HFFc6 (cell line): ENCODE measurements at regions not wholly inside any gene's neighbourhood (a gene's known extent, or its start where the extent isn't known, plus 50 kb on each side); places are given as distances from the start of the nearest gene placed in this dataset.

Experiments
- DNase-seq: peaks from one replicate; pipeline ENCODE4 v3.0.0-alpha.2; 2018
- H3K27ac Mint-ChIP-seq: 2 replicates; pipeline ENCODE4 v1.8.0; 2020; ENCODE audit warnings: mild to moderate bottlenecking, mixed read lengths
- H3K27me3 Mint-ChIP-seq: 2 replicates; pipeline ENCODE4 v1.8.0; 2021; ENCODE audit warnings: mild to moderate bottlenecking, moderate library complexity, mixed read lengths; ENCODE audit not compliant: insufficient read depth
- H3K36me3 Mint-ChIP-seq: 2 replicates; pipeline ENCODE4 v1.8.0; 2021; ENCODE audit warnings: low read depth, mixed read lengths
- H3K4me1 Mint-ChIP-seq: 2 replicates; pipeline ENCODE4 v1.8.0; 2020; ENCODE audit warnings: low read depth, mixed read lengths
- H3K4me3 Mint-ChIP-seq: 2 replicates; pipeline ENCODE4 v1.8.0; 2020; ENCODE audit warnings: mild to moderate bottlenecking, moderate library complexity, mixed read lengths
- H3K9me3 Mint-ChIP-seq: 2 replicates; pipeline ENCODE4 v1.8.0; 2020; ENCODE audit warnings: mild to moderate bottlenecking, mixed read lengths
- TF ChIP-seq, protein P1 (sequence below): fragments of 200-600 bp; sonication (generic); IDR thresholded peaks from 2 replicates; pipeline ENCODE4 v1.5.0; 2021; ENCODE audit warnings: antibody characterized with exemption, mild to moderate bottlenecking

DNA sequence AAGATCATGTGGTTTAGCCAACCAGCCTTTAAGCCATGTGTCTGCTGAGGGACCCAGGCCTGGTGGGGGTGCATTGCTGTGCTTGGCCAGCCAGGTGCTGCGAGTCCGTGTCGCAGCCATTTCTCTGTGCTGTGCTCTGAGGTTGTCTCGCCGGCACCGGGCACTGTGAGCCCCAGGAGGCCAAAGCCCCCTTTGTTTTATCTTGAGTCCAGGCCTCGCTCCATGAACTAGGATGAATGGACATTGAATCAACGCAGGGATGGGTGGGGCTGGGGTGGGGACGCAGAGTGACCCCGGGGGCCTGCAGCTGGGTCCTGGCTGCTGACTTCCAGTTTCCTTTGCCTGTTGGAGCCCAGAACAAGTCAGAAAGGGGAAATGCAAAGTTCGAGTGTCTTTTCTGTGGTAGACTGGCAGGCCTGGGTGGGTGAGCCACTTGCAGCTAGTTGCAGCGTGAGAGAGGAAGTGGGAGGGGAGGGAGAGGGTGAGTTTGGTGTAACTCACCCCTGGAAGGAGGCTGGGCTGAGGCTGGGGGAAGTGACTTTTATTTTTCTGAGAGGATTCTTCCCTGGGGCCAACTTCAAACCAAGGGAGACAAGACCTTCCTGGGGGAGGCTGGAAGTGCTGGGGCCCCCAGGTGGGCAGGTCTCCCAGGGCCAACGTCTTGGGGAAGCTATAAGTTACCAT, 324.7 kb downstream of the SEC14L1 start:
- H3K36me3 Mint-ChIP-seq, result peaks cover 23% of the 10 kb centered on the region
- DNase-seq, result peak; percentile 43
- TF ChIP-seq, protein P1, sequence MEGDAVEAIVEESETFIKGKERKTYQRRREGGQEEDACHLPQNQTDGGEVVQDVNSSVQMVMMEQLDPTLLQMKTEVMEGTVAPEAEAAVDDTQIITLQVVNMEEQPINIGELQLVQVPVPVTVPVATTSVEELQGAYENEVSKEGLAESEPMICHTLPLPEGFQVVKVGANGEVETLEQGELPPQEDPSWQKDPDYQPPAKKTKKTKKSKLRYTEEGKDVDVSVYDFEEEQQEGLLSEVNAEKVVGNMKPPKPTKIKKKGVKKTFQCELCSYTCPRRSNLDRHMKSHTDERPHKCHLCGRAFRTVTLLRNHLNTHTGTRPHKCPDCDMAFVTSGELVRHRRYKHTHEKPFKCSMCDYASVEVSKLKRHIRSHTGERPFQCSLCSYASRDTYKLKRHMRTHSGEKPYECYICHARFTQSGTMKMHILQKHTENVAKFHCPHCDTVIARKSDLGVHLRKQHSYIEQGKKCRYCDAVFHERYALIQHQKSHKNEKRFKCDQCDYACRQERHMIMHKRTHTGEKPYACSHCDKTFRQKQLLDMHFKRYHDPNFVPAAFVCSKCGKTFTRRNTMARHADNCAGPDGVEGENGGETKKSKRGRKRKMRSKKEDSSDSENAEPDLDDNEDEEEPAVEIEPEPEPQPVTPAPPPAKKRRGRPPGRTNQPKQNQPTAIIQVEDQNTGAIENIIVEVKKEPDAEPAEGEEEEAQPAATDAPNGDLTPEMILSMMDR, result no peak
- no peaks in the 10 kb centered on the region for H3K9me3 Mint-ChIP-seq
- H3K27ac Mint-ChIP-seq, result peak overlapping the region; percentile 82
- peak overlapping the region; percentile 53 for H3K4me3 Mint-ChIP-seq
- peaks cover 9% of the 10 kb centered on the region for H3K27me3 Mint-ChIP-seq
- peaks cover 43% of the 10 kb centered on the region for H3K4me1 Mint-ChIP-seq

- peak overlapping the region; percentile 53; the same call in 1 of the 2 replicates for H3K4me3 Mint-ChIP-seq
- peaks cover 12% of the 10 kb centered on the region for H3K27me3 Mint-ChIP-seq
- TF ChIP-seq, protein P1, result no peak
- H3K4me1 Mint-ChIP-seq, result peaks cover 50% of the 10 kb centered on the region
- H3K9me3 Mint-ChIP-seq, result no peaks in the 10 kb centered on the region
- H3K27ac Mint-ChIP-seq, result peak overlapping the region; percentile 82
- no peak for DNase-seq
- H3K36me3 Mint-ChIP-seq, result peaks cover 28% of the 10 kb centered on the region
Measured at GRCh38 chr17:77466140-77466539, 325.4 kb downstream of the SEC14L1 start.

DNA sequence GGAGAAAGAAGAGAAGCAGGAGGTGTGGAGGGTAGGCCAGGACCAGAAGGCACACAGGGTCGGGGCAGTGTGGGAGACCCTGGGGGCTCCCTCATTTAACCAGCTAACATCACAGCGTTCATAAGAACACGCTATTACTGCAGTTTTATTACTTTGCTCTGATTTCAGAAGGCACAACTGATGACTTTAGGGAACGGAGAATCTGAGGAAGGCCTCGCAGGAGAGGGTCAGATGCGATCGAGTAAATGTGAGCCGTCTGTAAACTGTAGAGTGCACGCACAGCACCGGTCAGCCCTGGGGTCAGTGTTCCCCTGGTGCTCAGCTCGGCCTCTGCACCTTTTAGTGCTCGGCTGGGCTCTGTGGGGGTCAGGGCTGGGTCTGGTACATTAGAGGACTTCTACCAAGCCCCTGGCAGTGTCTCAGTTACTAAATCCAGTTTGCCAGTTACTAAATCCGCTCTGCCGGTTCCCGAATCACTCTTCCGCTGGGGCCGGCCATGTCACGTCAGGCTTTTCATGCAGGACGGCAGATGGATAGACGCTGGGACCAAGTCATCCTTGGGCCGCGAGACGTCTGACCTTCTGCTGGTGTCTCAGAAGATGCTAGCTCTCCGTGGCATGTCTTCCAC, 325.9 kb downstream of the SEC14L1 start:
- no peaks in the 10 kb centered on the region for H3K9me3 Mint-ChIP-seq
- H3K27ac Mint-ChIP-seq, result peak overlapping the region; percentile 82
- no peak overlapping the region; the same call in 1 of the 2 replicates for H3K4me3 Mint-ChIP-seq
- peaks cover 14% of the 10 kb centered on the region for H3K27me3 Mint-ChIP-seq
- peaks cover 28% of the 10 kb centered on the region for H3K36me3 Mint-ChIP-seq
- TF ChIP-seq, protein P1, result no peak
- H3K4me1 Mint-ChIP-seq, result peaks cover 50% of the 10 kb centered on the region
- no peak for DNase-seq

DNA sequence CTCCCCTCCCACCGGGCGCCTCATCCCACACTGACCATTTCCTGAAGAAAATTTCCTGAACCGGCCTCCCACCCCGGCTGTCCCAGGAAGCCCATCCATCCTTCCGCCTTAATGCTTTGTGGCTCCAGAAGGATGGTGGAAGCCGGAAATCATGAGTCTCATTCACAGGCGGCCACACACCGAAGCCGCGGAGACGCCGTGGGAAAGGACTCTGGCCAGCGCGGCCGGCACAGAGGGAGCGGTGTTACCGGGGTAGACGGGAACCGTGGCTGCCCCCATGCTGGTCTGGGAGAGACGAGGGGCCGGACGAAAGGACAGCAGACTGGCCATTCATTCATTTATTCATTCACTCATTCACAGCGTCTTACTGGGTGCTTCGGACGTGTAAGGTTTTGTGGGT, 326.8 kb downstream of the SEC14L1 start:
- peaks cover 28% of the 10 kb centered on the region for H3K36me3 Mint-ChIP-seq
- TF ChIP-seq, protein P1, result no peak
- peaks cover 15% of the 10 kb centered on the region for H3K27me3 Mint-ChIP-seq
- H3K4me3 Mint-ChIP-seq, result no peak overlapping the region
- H3K9me3 Mint-ChIP-seq, result no peaks in the 10 kb centered on the region
- no peak overlapping the region for H3K27ac Mint-ChIP-seq
- DNase-seq, result no peak
- H3K4me1 Mint-ChIP-seq, result peaks cover 58% of the 10 kb centered on the region

DNA sequence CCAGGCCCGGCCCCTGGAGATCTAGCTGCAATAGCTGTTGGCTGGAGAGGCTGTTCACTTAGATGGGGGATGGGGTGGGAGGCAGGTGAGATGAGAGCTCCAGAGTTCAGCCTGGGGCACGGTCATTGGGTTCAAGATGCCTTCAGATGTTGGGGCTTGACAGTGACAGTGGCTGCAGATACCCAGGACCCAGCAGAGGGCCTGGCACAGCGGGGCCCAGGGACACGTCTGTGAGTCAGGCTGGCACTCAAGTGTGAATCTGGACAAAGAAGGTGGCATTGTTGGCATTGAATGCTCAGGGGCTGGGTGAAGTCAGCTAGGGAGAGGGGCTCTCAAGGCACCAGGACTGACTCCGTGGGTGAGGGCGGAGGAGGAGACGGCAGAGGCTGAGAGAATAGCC, 328.1 kb downstream of the SEC14L1 start:
- Mint-ChIP-seq H3K27ac (no peak overlapping the region), H3K36me3 (peaks cover 28% of the 10 kb centered on the region), H3K9me3 (no peaks in the 10 kb centered on the region), H3K4me1 (peaks cover 66% of the 10 kb centered on the region), H3K27me3 (peaks cover 18% of the 10 kb centered on the region), H3K4me3 (no peak overlapping the region)
- DNase-seq, result no peak
- TF ChIP-seq, protein P1, result no peak
